ENCODE measurements at regions not wholly inside any gene's neighbourhood (a gene's known extent, or its start where the extent isn't known, plus 50 kb on each side); places are given as distances from the start of the nearest gene placed in this dataset.

GRCh38 chr20:22004946-22005345 is 299.5 kb downstream of the PAX1 start:
- POLR2A ChIA-PET: no interaction called here
- DNase-seq (ENCODE audit: low read depth): no peak
- no peak for TF ChIP-seq CTCF (IDR thresholded peaks at IDR 0.05; ENCODE audit: insufficient read depth, low read depth, low read length)
- H3K36me3 ChIP-seq (ENCODE audit: control insufficient read depth, insufficient read depth, low read length): no peaks in the 10 kb centered on the region
- CTCF ChIA-PET: no interaction called here
- no peaks in the 10 kb centered on the region for H3K27me3 ChIP-seq (ENCODE audit: control insufficient read depth, insufficient read depth, low read length)
- no peak overlapping the region for H3K4me3 ChIP-seq (ENCODE audit: low read depth, low read length)

- TF ChIP-seq CTCF (IDR thresholded peaks at IDR 0.05; ENCODE audit: insufficient read depth, low read depth, low read length): no peak
- POLR2A ChIA-PET: no interaction called here
- CTCF ChIA-PET: no interaction called here
- Histone ChIP-seq H3K36me3 (ENCODE audit: control insufficient read depth, insufficient read depth, low read length) (no peaks in the 10 kb centered on the region), H3K27me3 (ENCODE audit: control insufficient read depth, insufficient read depth, low read length) (no peaks in the 10 kb centered on the region), H3K4me3 (ENCODE audit: low read depth, low read length) (no peak overlapping the region)
- DNase-seq (ENCODE audit: low read depth): no peak
Observed at GRCh38 chr20:22003680-22004079, 298.2 kb downstream of the PAX1 start.

- CTCF ChIA-PET: no interaction called here
- no peak overlapping the region for H3K4me3 ChIP-seq (ENCODE audit: low read depth, low read length)
- no peaks in the 10 kb centered on the region for H3K27me3 ChIP-seq (ENCODE audit: control insufficient read depth, insufficient read depth, low read length)
- no peaks in the 10 kb centered on the region for H3K36me3 ChIP-seq (ENCODE audit: control insufficient read depth, insufficient read depth, low read length)
- POLR2A ChIA-PET: no interaction called here
- no peak for TF ChIP-seq CTCF (IDR thresholded peaks at IDR 0.05; ENCODE audit: insufficient read depth, low read depth, low read length)
- DNase-seq (ENCODE audit: low read depth): no peak
Observed at GRCh38 chr20:22001886-22002285, 296.4 kb downstream of the PAX1 start.

- POLR2A ChIA-PET: no interaction called here
- no peaks in the 10 kb centered on the region for H3K36me3 ChIP-seq (ENCODE audit: control insufficient read depth, insufficient read depth, low read length)
- no peak for TF ChIP-seq CTCF (IDR thresholded peaks at IDR 0.05; ENCODE audit: insufficient read depth, low read depth, low read length)
- CTCF ChIA-PET: no interaction called here
- no peaks in the 10 kb centered on the region for H3K27me3 ChIP-seq (ENCODE audit: control insufficient read depth, insufficient read depth, low read length)
- no peak for DNase-seq (ENCODE audit: low read depth)
- no peak overlapping the region for H3K4me3 ChIP-seq (ENCODE audit: low read depth, low read length)
Observed at GRCh38 chr20:21995461-21995860, 290.0 kb downstream of the PAX1 start.

- Histone ChIP-seq H3K4me3 (ENCODE audit: low read depth, low read length) (no peak overlapping the region), H3K27me3 (ENCODE audit: control insufficient read depth, insufficient read depth, low read length) (no peaks in the 10 kb centered on the region), H3K36me3 (ENCODE audit: control insufficient read depth, insufficient read depth, low read length) (no peaks in the 10 kb centered on the region)
- DNase-seq (ENCODE audit: low read depth): no peak
- ChIA-PET CTCF (no interaction called here), POLR2A (no interaction called here)
- TF ChIP-seq CTCF (IDR thresholded peaks at IDR 0.05; ENCODE audit: insufficient read depth, low read depth, low read length): no peak
Observed at GRCh38 chr20:21994203-21994602, 288.7 kb downstream of the PAX1 start.

Data from BJ (cell line).